Ovary (tissue), 7 donors: ENCODE measurements at regions not wholly inside any gene's neighbourhood (a gene's known extent, or its start where the extent isn't known, plus 50 kb on each side); places are given as distances from the start of the nearest gene placed in this dataset.

Experiments used
- DNase-seq, 5 donors: peaks; one replicate each; pipeline ENCODE4 v3.0.0-alpha.2; 2019 to 2020
- H3K27ac ChIP-seq, 2 donors: fragments of 200-600 bp; one replicate each; pipeline versions ENCODE4 v1.5.1 to v1.8.0; 2019 to 2022
- H3K27me3 ChIP-seq: fragments of 200-600 bp; one replicate; pipeline ENCODE4 v1.8.0; 2022
- H3K36me3 ChIP-seq: fragments of 200-600 bp; sonication (generic); one replicate; pipeline ENCODE4 v1.5.1; 2019
- H3K4me1 ChIP-seq: one replicate; pipeline ENCODE4 v1.8.1; 2013; ENCODE audit warnings: mild to moderate bottlenecking, moderate library complexity; ENCODE audit not compliant: insufficient read depth
- H3K4me3 ChIP-seq: fragments of 200-600 bp; sonication (generic); one replicate; pipeline ENCODE4 v1.5.1; 2017
- H3K9me3 ChIP-seq, 2 donors: fragments of 200-600 bp in 1 of 2; sonication (generic) in 1 of 2; one replicate each; pipeline versions ENCODE4 v1.5.1 to v1.8.1; 2013 to 2019; ENCODE audit warnings: mild to moderate bottlenecking in 1 of 2, moderate library complexity in 1 of 2
- CTCF ChIP-seq, 3 donors: fragments of 450-650 bp in 2 of 3; fragments of 200-600 bp in 1 of 3; IDR thresholded peaks; one replicate each; pipeline versions ENCODE4 v1.5.1 to v1.8.0; 2016 to 2022; ENCODE audit warnings: antibody characterized with exemption in 3 of 3, mild to moderate bottlenecking in 1 of 3
- EP300 ChIP-seq: sonication (generic); formaldehyde crosslinking; IDR thresholded peaks from one replicate; pipeline ENCODE4 v1.6.1; 2017; ENCODE audit warnings: antibody characterized with exemption
- POLR2A ChIP-seq: fragments of 450-650 bp; IDR thresholded peaks from one replicate; pipeline ENCODE4 v1.6.1; 2017; ENCODE audit warnings: antibody characterized with exemption, mild to moderate bottlenecking, moderate library complexity
- WGBS, 3 donors: extraction: QIAGEN DNeasy Blood & Tissue Kit in 1 of 3; methylation state at CpG; one replicate each; pipeline versions ENCODE4 v1.1.5 to v1.1.7; 2013 to 2017; 5-methylcytosine and 5-hydroxymethylcytosine counted together
- intact Hi-C, 4 donors: fragments of 100-400 bp; cut with DNase I; formaldehyde crosslinking; loops; one replicate each; pipeline versions ENCODE4 v1.11.0 to v1.15.1; 2022 to 2023
- donor health status: DM: no; HTN: no; CAD: no; lungs with moderate emphysema.
- donor health status: DM: no; HTN: no; CAD: no.
- donor health status: Bipolar disorder and iron deficiency.
- donor health status: DM: no; HTN: no; CAD: no.
- donor health status: DM: yes; HTN: yes; CAD: no.

- H3K36me3 ChIP-seq = no peaks in the 10 kb centered on the region
- H3K27me3 ChIP-seq = no peaks in the 10 kb centered on the region
- H3K27ac ChIP-seq = no peak overlapping the region
- H3K4me3 ChIP-seq = no peak overlapping the region
- no peaks in the 10 kb centered on the region for H3K9me3 ChIP-seq
- WGBS, 3 donors = 39 to 64% (median 61%) methylated on average over 8 of the region's 8 CpGs
- no peaks in the 10 kb centered on the region for H3K4me1 ChIP-seq
- TF ChIP-seq CTCF (IDR thresholded peaks at IDR 0.05) = no peak
- no peak for TF ChIP-seq EP300
- TF ChIP-seq POLR2A = no peak
- DNase-seq = no peak
- intact Hi-C loops = no loop called here
These were observed 156.4 kb downstream of the KCTD15 start for GRCh38 chr19:33953023-33953422.

GRCh38 chr19:33953592-33953991 lies 156.9 kb downstream of the KCTD15 start:
- H3K27ac ChIP-seq = no peak overlapping the region
- H3K9me3 ChIP-seq = no peaks in the 10 kb centered on the region
- no peaks in the 10 kb centered on the region for H3K4me1 ChIP-seq
- no peaks in the 10 kb centered on the region for H3K36me3 ChIP-seq
- TF ChIP-seq POLR2A (no peak), EP300 (no peak), CTCF (IDR thresholded peaks at IDR 0.05) (no peak)
- no peak overlapping the region for H3K4me3 ChIP-seq
- 59 to 68% (median 66%) methylated on average over 4 of the region's 4 CpGs for WGBS, 3 donors
- no peaks in the 10 kb centered on the region for H3K27me3 ChIP-seq
- intact Hi-C loops = no loop called here
- no peak for DNase-seq

GRCh38 chr19:33954686-33955085 lies 158.0 kb downstream of the KCTD15 start:
- no peak for DNase-seq
- H3K4me1 ChIP-seq = no peaks in the 10 kb centered on the region

GRCh38 chr19:33956941-33957340 lies 160.3 kb downstream of the KCTD15 start:
- TF ChIP-seq POLR2A = no peak
- TF ChIP-seq CTCF (IDR thresholded peaks at IDR 0.05) = no peak
- no peak for TF ChIP-seq EP300
- Histone ChIP-seq H3K4me3 (no peak overlapping the region), H3K27me3 (no peaks in the 10 kb centered on the region), H3K36me3 (no peaks in the 10 kb centered on the region), H3K27ac (no peak overlapping the region), H3K4me1 (no peaks in the 10 kb centered on the region), H3K9me3 (no peaks in the 10 kb centered on the region)
- intact Hi-C loops = no loop called here
- DNase-seq = no peak
- WGBS, 3 donors = 87 to 96% (median 93%) methylated on average over 6 of the region's 6 CpGs

More at GRCh38 chr19:33954686-33955085, 158.0 kb downstream of the KCTD15 start:
- Histone ChIP-seq H3K27me3 (no peaks in the 10 kb centered on the region), H3K4me3 (no peak overlapping the region), H3K36me3 (no peaks in the 10 kb centered on the region), H3K27ac (no peak overlapping the region), H3K9me3 (no peaks in the 10 kb centered on the region)
- intact Hi-C loops = no loop called here
- TF ChIP-seq POLR2A = no peak
- 84 to 97% (median 93%) methylated on average over 2 of the region's 2 CpGs for WGBS, 3 donors

GRCh38 chr19:33957804-33958203 lies 161.1 kb downstream of the KCTD15 start:
- H3K27ac ChIP-seq = no peak overlapping the region
- no peaks in the 10 kb centered on the region for H3K36me3 ChIP-seq
- H3K9me3 ChIP-seq = no peaks in the 10 kb centered on the region
- TF ChIP-seq EP300 (no peak), CTCF (IDR thresholded peaks at IDR 0.05) (no peak), POLR2A (no peak)
- no peaks in the 10 kb centered on the region for H3K27me3 ChIP-seq
- WGBS, 3 donors = 88 to 92% (median 89%) methylated on average over 2 of the region's 2 CpGs
- intact Hi-C loops = no loop called here
- H3K4me1 ChIP-seq = no peaks in the 10 kb centered on the region
- no peak overlapping the region for H3K4me3 ChIP-seq
- DNase-seq = no peak
